Muscle of back (tissue), 3 donors: ENCODE measurements at regions not wholly inside any gene's neighbourhood (a gene's known extent, or its start where the extent isn't known, plus 50 kb on each side); places are given as distances from the start of the nearest gene placed in this dataset.
"Not testable (repeated sequence)": the region's sequence is repeated elsewhere in the genome, so short reads cannot be mapped to it uniquely, and the experiment has no call there.

ENCODE experiments used
- DNase-seq, 3 donors: peaks; one replicate each; pipeline versions ENCODE4 v3.0.0 to v3.0.0-alpha.2; 2013

DNA sequence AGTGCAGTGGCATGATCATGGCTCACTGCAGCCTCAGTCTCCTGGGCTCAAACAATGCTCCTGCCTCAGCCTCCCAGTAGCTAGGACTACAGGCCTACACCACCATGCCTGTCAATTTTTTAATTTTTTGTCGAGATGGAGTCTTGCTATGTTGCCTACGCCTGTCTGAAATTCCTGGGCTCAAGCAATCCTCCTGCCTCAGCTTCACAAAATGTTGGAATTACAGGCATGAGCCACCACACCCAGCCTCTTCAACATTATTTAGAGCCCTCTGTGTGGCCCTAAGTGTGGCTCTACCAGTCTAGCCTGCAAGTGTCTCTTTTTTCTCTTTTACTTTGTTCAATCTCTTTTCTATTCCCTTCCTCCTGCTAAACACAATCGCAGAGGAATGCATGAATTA, 154.4 kb upstream of the EPB41L4A start:
- no peak for DNase-seq

- no peak for DNase-seq
These were observed 155.5 kb upstream of the EPB41L4A start for GRCh38 chr5:112574536-112574935.

DNA sequence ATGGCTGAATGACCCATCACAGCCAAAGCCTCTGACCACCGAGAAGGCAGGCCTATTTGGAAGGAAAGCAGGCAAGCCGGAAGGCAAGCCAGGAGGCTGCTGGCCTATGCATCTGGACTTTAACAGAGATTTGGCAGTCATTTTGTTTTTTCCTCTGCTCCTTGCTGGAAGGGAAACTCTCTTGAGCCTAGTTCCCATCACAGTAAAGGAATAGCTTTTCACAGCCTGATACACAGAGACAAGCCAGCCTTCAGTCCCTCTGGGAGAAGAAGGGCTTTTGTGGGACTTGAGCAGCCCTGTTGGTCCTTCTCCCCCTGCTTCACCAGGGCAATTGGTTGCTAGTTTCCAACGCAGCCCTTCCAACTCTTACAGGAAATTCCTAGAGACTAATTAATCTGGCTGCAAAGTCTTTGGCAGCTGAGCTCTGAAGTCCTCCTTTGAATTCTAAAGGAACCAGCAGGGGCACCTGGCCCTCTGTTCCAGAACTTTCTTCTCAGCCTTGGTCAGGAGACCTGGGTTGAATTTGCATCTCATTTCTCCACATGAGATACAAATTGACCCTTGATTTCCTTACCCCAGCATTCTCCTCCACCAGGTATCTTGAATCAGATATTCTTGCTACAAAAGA, 157.3 kb upstream of the EPB41L4A start:
- DNase-seq, result peak; percentile 10 to 78 (median 54)

- DNase-seq, result no peak
These were observed 158.0 kb upstream of the APC start for GRCh38 chr5:112579599-112580170.

GRCh38 chr5:112581811-112582320, 155.8 kb upstream of the APC start:
- DNase-seq, result no peak

- DNase-seq, result no peak
These were observed 154.5 kb upstream of the APC start for GRCh38 chr5:112583166-112583565.

GRCh38 chr5:112584781-112585180, 152.9 kb upstream of the APC start:
- DNase-seq, result no peak

GRCh38 chr5:112586596-112587062, 151.1 kb upstream of the APC start:
- no peak for DNase-seq

GRCh38 chr5:112590858-112591257, 146.8 kb upstream of the APC start:
- DNase-seq, result not testable (repeated sequence)

DNA sequence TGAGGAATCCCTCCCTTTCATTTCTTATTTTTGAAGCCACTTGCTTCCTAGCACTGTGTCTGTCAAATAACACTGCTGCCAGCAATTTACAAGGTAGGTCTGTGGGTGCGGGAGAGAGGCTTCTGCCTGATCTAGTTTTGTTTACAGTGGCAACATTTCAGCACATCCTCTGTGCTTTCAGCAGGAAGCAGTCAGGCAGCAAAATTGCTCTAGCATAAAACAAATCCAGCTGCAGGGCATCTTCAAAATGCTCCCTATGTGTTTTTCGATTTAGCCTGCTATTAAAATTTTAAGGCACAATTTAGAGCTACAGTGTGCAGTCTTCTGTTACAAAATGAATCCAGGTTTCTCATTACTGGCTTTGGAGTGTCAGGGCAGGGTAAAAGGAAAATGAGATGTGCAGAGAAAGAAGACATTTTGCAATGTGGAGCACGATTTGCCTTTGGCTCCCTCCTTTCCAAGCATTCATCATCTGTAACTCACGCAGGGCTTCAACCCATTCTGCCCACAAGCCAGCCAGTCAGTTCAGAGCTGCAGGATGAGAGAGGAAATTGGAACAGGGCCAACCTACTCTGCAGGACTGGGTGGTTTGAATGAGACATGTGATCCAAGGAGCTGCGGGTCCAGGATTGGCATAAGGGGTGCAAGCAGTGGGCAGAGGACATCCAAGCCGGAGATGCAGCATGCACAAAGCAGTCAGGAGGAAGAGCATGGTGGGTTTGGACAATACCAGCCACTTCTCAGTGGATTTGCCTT, 143.4 kb upstream of the APC start:
- DNase-seq, result peak in 1 of 3 donors; percentile 24

DNA sequence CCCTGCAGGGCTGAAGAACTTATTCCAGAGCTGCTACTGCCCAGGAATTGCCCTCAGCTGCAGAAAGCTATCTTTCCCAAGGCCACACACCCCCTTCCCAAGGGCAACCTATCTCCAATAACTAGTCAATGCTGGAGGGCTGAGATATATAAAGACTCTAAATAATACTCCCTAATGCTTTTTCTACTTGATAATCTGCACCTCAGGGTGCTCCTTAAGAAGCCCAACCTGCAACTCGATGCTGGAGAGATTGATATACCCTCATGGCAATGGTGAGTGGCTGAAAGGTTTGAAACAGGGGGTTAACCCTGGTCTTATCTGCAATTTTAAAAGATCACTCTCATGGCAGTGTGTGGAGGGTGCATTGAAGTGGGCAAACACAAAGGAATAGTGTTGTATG, 142.7 kb upstream of the APC start:
- no peak for DNase-seq

- DNase-seq, result no peak
These were observed 139.9 kb upstream of the APC start for GRCh38 chr5:112597831-112598230.

- DNase-seq, result not testable (repeated sequence)
These were observed 137.2 kb upstream of the APC start for GRCh38 chr5:112600510-112600909.

DNA sequence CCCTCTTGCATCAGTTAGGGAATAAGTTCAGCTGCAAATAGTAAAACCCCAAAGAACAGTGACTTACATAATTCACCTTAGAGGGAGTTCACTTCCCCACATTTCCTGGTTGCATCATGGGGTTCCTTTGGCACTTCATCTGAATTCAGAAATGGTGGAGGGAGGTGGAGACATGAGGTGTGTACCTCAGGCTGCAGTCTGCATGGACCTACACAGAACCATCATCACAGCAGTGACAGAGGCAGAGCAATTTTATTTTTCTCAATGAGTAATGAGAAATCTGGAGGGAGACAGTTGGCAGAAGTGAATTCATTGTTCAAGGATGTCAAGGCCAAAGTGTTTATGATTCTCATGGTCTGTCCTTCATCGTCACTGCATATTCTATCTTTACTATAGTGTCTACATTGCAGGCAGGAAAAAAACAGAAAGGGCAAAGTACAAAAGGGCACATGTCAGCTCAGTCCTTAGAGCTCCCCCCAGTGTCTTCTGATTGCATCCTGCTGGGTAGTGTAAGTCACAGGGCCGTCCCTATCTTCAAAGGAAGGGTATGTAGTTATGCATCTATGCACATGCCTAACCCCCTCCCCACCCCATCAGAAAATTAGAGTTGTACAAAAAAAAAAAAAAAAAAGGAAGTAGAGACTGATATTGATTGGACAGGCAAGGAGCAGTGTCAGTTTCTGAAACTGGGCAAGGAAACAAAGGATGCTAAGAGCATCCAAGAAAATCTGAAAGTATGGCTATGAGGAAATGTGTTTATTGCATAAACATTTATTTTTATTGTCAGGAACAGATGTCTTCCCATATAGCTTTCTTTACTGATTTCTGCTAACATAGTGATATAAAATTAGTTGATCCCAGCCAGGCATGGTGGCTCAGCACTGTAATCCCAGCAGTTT, 132.7 kb upstream of the APC start:
- peak; percentile 13 to 85 (median 27) for DNase-seq

- DNase-seq, result no peak
These were observed 128.7 kb upstream of the APC start for GRCh38 chr5:112608975-112609374.

GRCh38 chr5:112612663-112613062, 125.0 kb upstream of the APC start:
- no peak for DNase-seq

- DNase-seq, result no peak
These were observed 123.4 kb upstream of the APC start for GRCh38 chr5:112614285-112614684.

GRCh38 chr5:112614986-112615385, 122.7 kb upstream of the APC start:
- DNase-seq, result no peak

- DNase-seq, result peak in 1 of 3 donors; percentile 29
These were observed 120.7 kb upstream of the APC start for GRCh38 chr5:112616812-112617547.

- DNase-seq, result no peak
These were observed 112.4 kb upstream of the APC start for GRCh38 chr5:112625246-112625645.
